OCI-LY3 (cell line): ENCODE measurements at regions not wholly inside any gene's neighbourhood (a gene's known extent, or its start where the extent isn't known, plus 50 kb on each side); places are given as distances from the start of the nearest gene placed in this dataset.

Experiments
- H2AFZ ChIP-seq: fragments of 200-600, 300-600 bp; shearing (Covaris generic); 2 replicates; pipeline ENCODE4 v1.6.0; 2014; ENCODE audit warnings: antibody characterized with exemption, low read depth, low read length
- H3K27ac ChIP-seq: fragments of 200-600, 300-600 bp; sonication (generic); 2 replicates; pipeline ENCODE4 v1.5.1; 2014; ENCODE audit warnings: mild to moderate bottlenecking, low read length, moderate library complexity, mixed read lengths
- H3K27me3 ChIP-seq: fragments of 200-600, 300-600 bp; sonication (generic); 2 replicates; pipeline ENCODE4 v1.6.1; 2014; ENCODE audit warnings: low read depth, low read length, mixed read lengths
- H3K36me3 ChIP-seq: fragments of 200-600, 300-600 bp; sonication (generic); replicated peaks from 2 replicates; pipeline ENCODE3; 2014; ENCODE audit warnings: low read depth, low read length, mixed read lengths
- H3K4me1 ChIP-seq: fragments of 300-600, 200-600 bp; sonication (generic); 2 replicates; pipeline ENCODE4 v1.6.1; 2014; ENCODE audit warnings: low read length, mixed read lengths
- H3K4me2 ChIP-seq: fragments of 200-600, 300-600 bp; sonication (generic); 2 replicates; pipeline ENCODE4 v1.6.1; 2014; ENCODE audit warnings: low read length, mixed read lengths
- H3K4me3 ChIP-seq: fragments of 300-600, 200-600 bp; sonication (generic); 2 replicates; pipeline ENCODE4 v1.5.1; 2014; ENCODE audit warnings: antibody characterized with exemption, mild to moderate bottlenecking, low read length, moderate library complexity
- H3K79me2 ChIP-seq: fragments of 300-600, 200-600 bp; shearing (Covaris generic); 2 replicates; pipeline ENCODE4 v1.6.1; 2014; ENCODE audit warnings: mild to moderate bottlenecking, low read length, mixed read lengths
- H3K9ac ChIP-seq: fragments of 300-600, 200-600 bp; shearing (Covaris generic); 2 replicates; pipeline ENCODE4 v1.6.0; 2014; ENCODE audit warnings: mild to moderate bottlenecking, low read length, moderate library complexity
- H3K9me3 ChIP-seq: fragments of 200-600, 300-600 bp; shearing (Covaris generic); 2 replicates; pipeline ENCODE4 v1.6.1; 2014; ENCODE audit warnings: low read length, mixed read lengths; ENCODE audit not compliant: insufficient read depth
- H4K20me1 ChIP-seq: fragments of 200-600, 300-600 bp; sonication (generic); 2 replicates; pipeline ENCODE4 v1.6.1; 2016; ENCODE audit warnings: low read length, mixed read lengths; ENCODE audit not compliant: insufficient read depth
- CTCF ChIP-seq: fragments of 200-600, 300-600 bp; sonication (generic); IDR thresholded peaks from 2 replicates; pipeline ENCODE4 v1.5.1; 2014; ENCODE audit warnings: antibody characterized with exemption, low read length, low read depth
- EZH2phosphoT487 ChIP-seq: fragments of 200-600 bp; shearing (Covaris generic); IDR thresholded peaks from 2 replicates; pipeline ENCODE4 v1.6.1; 2018; ENCODE audit warnings: antibody characterized with exemption, mixed run types, low read depth

- no peaks in the 10 kb centered on the region for H3K79me2 ChIP-seq
- H2AFZ ChIP-seq, result no peak overlapping the region
- TF ChIP-seq EZH2phosphoT487, result no peak
- TF ChIP-seq CTCF, result no peak
- H3K4me1 ChIP-seq, result no peaks in the 10 kb centered on the region
- H3K4me3 ChIP-seq, result no peak overlapping the region
- H3K27me3 ChIP-seq, result peaks cover 5% of the 10 kb centered on the region
- H3K27ac ChIP-seq, result no peak overlapping the region
- no peak overlapping the region for H3K4me2 ChIP-seq
- no peaks in the 10 kb centered on the region for H3K36me3 ChIP-seq
- H4K20me1 ChIP-seq, result no peaks in the 10 kb centered on the region
- no peaks in the 10 kb centered on the region for H3K9me3 ChIP-seq
- no peak overlapping the region for H3K9ac ChIP-seq
These were observed 331.5 kb upstream of the RGMA start for GRCh38 chr15:93420477-93420876.

GRCh38 chr15:93420050-93420452 is 331.0 kb upstream of the RGMA start:
- Histone ChIP-seq H3K27me3 (peaks cover 5% of the 10 kb centered on the region), H3K4me1 (no peaks in the 10 kb centered on the region), H4K20me1 (no peaks in the 10 kb centered on the region), H3K36me3 (no peaks in the 10 kb centered on the region), H3K79me2 (no peaks in the 10 kb centered on the region), H3K27ac (no peak overlapping the region), H3K9me3 (no peaks in the 10 kb centered on the region), H2AFZ (no peak overlapping the region), H3K4me3 (no peak overlapping the region), H3K4me2 (no peak overlapping the region), H3K9ac (no peak overlapping the region)
- TF ChIP-seq EZH2phosphoT487, result no peak
- TF ChIP-seq CTCF, result no peak

- Histone ChIP-seq H3K4me2 (no peak overlapping the region), H4K20me1 (no peaks in the 10 kb centered on the region), H3K4me3 (no peak overlapping the region), H3K27me3 (peaks cover 5% of the 10 kb centered on the region), H3K9ac (no peak overlapping the region), H3K79me2 (no peaks in the 10 kb centered on the region), H3K4me1 (no peaks in the 10 kb centered on the region), H2AFZ (no peak overlapping the region), H3K9me3 (no peaks in the 10 kb centered on the region), H3K36me3 (no peaks in the 10 kb centered on the region), H3K27ac (no peak overlapping the region)
- TF ChIP-seq EZH2phosphoT487 (no peak), CTCF (no peak)
These were observed 329.6 kb upstream of the RGMA start for GRCh38 chr15:93418566-93418965.

DNA sequence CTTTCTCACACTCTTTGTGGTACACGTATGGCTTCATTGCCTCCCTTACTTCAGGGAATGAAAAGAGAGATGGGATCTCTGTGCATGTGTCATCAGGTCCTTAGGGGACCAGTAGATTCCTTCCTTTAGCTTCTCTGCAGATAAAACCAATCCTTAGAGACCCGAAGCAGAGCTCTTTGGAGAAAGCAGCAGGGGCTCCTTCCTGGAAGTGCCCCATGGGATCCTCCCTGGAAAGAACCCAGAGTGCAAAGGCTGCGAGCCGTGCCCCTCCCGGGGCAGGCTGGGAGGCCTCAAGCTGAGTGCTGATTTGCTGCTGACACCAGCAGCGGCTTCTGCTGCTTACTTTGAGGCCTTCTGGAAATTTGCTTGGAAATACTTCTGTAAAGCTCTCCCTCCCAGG is 328.6 kb upstream of the RGMA start:
- H2AFZ ChIP-seq, result no peak overlapping the region
- no peaks in the 10 kb centered on the region for H4K20me1 ChIP-seq
- no peaks in the 10 kb centered on the region for H3K36me3 ChIP-seq
- H3K4me2 ChIP-seq, result no peak overlapping the region
- H3K4me1 ChIP-seq, result no peaks in the 10 kb centered on the region
- no peak overlapping the region for H3K4me3 ChIP-seq
- peaks cover 5% of the 10 kb centered on the region for H3K27me3 ChIP-seq
- no peak for TF ChIP-seq CTCF
- TF ChIP-seq EZH2phosphoT487, result no peak
- H3K27ac ChIP-seq, result no peak overlapping the region
- no peaks in the 10 kb centered on the region for H3K9me3 ChIP-seq
- no peaks in the 10 kb centered on the region for H3K79me2 ChIP-seq
- no peak overlapping the region for H3K9ac ChIP-seq
